ENCODE measurements at regions not wholly inside any gene's neighbourhood (a gene's known extent, or its start where the extent isn't known, plus 50 kb on each side); places are given as distances from the start of the nearest gene placed in this dataset.

DNA sequence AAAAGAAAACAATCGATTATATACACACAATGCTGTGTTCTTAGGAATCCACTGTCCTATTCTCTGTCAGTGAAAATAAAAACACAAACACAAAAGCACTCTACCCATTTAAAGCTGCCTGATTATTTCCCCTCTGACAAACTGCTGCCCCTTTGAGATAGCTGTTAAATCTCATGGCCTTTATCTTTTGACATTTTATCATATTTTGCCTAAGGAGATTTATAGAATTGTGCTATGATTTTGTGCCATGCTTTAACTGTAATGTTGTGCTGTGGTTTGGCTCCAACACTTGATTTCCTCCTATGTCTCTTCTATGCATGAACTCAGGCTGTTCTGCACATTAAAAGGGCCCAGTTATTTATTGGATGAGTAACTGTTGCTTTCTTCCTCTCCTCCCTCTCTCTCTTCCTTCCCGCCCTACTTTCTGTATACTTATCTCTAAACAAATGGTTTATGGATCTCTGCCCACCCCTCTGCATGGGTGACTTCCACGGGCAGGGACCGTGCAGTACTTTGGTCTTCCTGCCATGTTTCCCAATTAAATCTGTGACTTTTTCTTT is 1096.6 kb downstream of the TSN start:
- TF ChIP-seq POLR2A (IDR thresholded peaks at IDR 0.05; ENCODE audit: low read length): no peak
- TF ChIP-seq GATA1 (IDR thresholded peaks at IDR 0.05; ENCODE audit: low read depth, low read length): no peak
- DNase-seq: no peak

DNA sequence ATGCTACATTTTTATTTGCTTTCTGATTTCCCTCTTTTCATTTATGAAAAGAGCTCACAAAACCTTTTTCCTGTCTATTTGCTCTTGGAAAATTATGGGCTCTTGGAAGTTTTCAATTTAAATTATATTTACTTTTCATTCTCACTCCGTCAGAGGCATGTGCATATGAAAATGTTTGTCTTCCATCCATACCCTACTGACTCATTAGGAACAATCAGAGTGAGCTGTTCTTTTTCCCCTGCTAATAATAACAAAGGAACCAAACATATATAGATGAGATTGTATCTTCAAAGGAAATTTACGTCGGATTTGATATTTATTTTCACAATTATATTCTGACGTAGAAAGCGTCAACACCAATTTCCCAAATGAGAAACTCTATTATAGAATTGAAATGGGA is 1101.2 kb downstream of the TSN start:
- TF ChIP-seq GATA1 (IDR thresholded peaks at IDR 0.05; ENCODE audit: low read depth, low read length): no peak
- no peak for TF ChIP-seq POLR2A (IDR thresholded peaks at IDR 0.05; ENCODE audit: low read length)
- no peak for DNase-seq

DNA sequence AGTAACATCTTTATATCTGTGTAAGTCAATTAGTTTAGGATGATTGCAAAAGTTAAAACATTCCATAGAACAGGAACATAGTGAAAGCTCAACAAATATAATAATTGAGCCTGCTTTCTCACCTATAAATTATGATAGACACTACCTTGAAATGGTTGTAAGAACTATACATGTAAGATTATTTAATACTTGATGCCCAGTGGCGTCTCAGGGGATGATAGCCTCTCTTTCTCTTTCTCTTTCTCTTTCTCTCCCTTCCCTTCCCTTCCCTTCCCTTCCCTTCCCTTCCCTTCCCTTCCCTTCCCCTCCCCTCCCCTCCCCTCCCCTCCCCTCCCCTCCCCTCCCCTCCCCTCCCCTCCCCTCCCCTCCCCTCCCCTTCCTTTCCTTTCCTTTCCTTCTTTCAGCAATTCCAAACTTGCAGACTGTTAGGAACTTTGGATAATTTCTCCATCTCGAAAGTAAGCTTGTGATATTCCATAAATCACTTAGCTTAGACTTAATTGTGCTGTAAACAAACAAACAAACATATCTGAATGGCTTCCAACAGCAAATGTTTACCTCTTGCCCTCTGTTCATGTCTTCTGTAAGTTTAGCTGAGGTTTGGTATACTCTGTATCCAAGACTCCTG is 1102.7 kb downstream of the TSN start:
- no peak for DNase-seq

DNA sequence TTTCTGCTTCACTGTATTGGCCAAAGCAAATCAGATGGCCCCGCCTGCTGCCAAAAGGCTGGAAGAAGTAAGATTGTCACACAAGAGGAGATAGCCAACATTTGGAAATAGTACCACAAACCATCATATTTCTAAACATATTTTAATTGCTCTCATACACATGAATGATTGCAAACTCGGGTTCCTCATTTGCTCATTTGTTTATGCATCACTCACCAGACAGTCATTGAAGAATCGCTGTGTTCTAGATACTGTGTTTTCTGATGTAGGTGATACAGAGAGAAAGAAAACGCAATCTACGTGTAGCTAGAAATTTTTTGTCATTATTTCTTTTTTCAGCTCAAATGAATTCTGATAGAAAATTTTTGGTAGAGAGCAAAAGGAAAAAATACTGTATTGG is 1103.4 kb downstream of the TSN start:
- no peak for TF ChIP-seq POLR2A (IDR thresholded peaks at IDR 0.05; ENCODE audit: low read length)
- no peak for TF ChIP-seq GATA1 (IDR thresholded peaks at IDR 0.05; ENCODE audit: low read depth, low read length)
- no peak for DNase-seq

More for the DNA sequence above, 1102.7 kb downstream of the TSN start:
- TF ChIP-seq POLR2A (IDR thresholded peaks at IDR 0.05; ENCODE audit: low read length) (no peak), GATA1 (IDR thresholded peaks at IDR 0.05; ENCODE audit: low read depth, low read length) (no peak)

DNA sequence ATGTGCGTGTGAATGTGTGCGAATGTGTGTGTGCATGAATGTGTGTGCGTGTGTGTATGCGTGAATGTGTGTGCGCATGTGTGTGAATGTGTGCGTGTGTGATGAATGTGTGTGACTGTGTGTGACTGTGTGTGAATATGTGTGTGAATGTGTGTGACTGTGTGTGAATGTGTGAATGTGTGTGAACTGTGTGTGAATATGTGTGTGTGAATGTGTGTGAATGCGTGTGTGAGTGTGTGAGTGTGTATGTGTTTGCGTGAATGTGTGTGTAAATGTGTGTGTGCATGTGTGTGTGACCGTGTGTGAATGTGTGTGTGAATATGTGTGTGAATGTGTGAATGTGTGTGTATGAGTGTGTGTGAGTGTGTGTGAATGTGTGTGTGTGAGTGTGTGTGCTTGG is 1103.8 kb downstream of the TSN start:
- TF ChIP-seq GATA1 (IDR thresholded peaks at IDR 0.05; ENCODE audit: low read depth, low read length) (no peak), POLR2A (IDR thresholded peaks at IDR 0.05; ENCODE audit: low read length) (no peak)
- DNase-seq: no peak

DNA sequence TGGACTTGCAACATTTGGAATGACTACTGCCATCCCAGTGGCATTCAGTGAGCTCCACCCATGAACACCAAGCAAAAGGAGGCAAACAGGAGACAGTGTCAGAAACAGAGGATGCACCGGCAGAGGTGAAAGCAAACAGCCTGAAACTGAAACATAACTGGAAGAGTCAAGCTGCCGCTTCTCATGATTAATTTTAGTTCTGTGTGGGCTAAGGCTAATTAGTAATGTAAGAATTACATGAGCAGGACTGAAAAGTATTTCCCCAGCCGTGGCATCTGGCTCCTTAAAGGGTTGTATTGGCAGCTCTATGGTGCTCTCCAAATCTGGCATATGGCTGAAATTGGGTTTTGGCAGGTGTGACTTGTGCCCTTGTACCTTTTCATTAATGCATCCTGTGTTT is 1108.1 kb downstream of the TSN start:
- no peak for DNase-seq
- TF ChIP-seq POLR2A (IDR thresholded peaks at IDR 0.05; ENCODE audit: low read length): no peak

DNA sequence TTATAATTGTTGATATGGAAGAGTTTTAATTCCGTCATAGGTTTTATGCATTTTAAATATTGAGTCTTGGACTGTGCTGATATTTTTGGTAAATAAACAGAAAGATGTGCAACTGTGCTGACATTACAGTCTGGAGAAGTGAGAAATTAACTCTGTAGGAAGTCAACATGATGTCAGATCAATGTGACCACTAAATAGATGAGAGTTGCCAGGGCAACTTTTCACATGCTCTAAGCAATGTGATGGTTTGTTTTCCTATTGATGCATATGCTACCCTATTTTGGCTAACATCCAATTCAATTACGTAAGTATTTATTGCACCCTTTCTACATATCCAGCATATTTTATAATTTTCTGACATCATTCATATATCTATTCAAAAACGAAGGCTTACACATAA is 1109.3 kb downstream of the TSN start:
- DNase-seq: no peak
- TF ChIP-seq GATA1 (IDR thresholded peaks at IDR 0.05; ENCODE audit: low read depth, low read length) (no peak), POLR2A (IDR thresholded peaks at IDR 0.05; ENCODE audit: low read length) (no peak)

DNA sequence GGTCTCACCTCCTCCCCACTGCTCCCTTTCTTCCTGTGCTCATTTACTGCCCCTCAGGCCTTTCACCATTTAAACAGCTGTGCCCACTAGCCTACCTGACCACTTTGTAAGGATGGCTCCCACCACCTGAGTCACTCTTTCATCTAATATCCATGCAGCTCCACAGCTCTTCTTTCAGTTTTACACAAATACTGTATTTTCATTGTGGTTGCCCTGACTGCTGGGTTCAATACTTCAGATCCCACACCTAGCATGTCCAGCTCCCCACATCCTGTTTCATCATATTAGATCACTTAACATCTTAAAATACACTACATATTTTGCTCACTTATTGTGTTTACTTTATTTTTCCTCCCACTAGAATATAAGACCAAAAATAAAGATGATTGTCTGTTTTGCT is 1110.6 kb downstream of the TSN start:
- TF ChIP-seq GATA1 (IDR thresholded peaks at IDR 0.05; ENCODE audit: low read depth, low read length) (no peak), POLR2A (IDR thresholded peaks at IDR 0.05; ENCODE audit: low read length) (no peak)

DNA sequence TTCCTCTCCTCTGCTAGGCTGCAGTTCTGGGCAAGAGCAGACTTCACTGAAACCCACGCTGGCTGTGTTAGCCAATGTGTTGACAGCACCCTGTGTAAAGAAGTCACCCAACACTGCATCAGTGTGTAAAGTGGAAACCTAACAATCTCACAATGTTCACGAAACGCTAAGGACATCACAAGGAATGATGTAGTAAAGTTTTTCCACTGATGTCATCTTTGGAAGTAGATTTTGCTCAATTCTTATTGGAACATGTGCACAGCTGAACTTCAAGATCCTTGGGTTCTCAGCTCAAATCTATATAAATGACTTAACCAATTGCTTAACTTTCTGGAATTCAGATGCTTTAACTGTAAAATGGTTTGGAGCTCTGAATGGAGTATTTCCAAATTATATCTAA is 1112.5 kb downstream of the TSN start:
- no peak for DNase-seq

More for the DNA sequence above, 1110.6 kb downstream of the TSN start:
- no peak for DNase-seq

DNA sequence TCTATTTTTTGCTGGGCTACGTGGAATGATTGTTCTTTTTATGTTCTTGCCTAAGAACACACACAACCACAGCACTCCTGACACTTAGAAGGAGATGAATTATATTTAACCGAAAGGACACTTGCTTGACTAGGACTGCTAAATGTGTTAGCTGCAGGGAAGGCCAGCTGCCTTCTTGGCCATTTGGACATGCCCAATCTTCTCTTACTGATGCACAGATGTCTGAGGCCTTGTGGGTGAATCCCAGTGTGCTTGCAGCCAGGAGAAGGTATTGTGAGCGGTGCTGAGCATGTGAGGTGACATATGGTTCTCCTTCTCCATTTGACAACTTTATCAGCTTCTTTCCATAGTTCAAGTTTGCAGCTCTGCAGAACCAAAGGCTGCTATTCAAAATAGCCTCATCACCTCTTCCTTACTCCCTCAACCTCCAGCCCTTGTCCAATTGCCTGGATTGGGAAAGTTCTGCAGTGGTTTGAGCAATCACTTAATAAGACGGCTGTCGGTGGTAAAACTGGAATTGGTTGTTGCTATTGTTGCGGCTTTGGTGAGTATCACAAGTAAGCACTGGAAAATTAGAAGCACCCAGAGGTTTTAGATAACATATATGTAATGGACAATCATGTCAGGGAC is 1113.3 kb downstream of the TSN start:
- no peak for DNase-seq
- TF ChIP-seq POLR2A (IDR thresholded peaks at IDR 0.05; ENCODE audit: low read length): no peak
- TF ChIP-seq GATA1 (IDR thresholded peaks at IDR 0.05; ENCODE audit: low read depth, low read length): no peak

More for the DNA sequence above, 1112.5 kb downstream of the TSN start:
- no peak for TF ChIP-seq POLR2A (IDR thresholded peaks at IDR 0.05; ENCODE audit: low read length)
- TF ChIP-seq GATA1 (IDR thresholded peaks at IDR 0.05; ENCODE audit: low read depth, low read length): no peak

DNA sequence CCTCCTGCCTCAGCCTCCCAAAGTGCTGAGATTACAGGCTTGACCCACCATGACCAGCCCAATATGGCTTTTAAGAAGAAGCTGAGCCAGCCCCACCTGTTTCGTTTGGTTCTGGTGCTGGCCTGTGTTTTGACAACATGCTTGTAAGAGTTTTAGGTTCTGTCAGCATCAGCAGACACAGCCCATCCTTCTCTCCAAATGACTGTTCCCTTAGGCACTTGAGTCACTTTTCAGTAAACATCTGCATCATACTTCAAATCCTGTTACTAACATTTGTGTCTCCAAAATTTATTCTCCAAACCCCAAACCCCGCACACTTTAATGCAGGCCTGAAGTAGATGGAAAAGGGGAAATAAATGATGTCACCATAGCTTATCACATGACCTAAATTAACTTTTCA is 1118.5 kb downstream of the TSN start:
- no peak for DNase-seq
- TF ChIP-seq GATA1 (IDR thresholded peaks at IDR 0.05; ENCODE audit: low read depth, low read length) (no peak), POLR2A (IDR thresholded peaks at IDR 0.05; ENCODE audit: low read length) (no peak)

DNA sequence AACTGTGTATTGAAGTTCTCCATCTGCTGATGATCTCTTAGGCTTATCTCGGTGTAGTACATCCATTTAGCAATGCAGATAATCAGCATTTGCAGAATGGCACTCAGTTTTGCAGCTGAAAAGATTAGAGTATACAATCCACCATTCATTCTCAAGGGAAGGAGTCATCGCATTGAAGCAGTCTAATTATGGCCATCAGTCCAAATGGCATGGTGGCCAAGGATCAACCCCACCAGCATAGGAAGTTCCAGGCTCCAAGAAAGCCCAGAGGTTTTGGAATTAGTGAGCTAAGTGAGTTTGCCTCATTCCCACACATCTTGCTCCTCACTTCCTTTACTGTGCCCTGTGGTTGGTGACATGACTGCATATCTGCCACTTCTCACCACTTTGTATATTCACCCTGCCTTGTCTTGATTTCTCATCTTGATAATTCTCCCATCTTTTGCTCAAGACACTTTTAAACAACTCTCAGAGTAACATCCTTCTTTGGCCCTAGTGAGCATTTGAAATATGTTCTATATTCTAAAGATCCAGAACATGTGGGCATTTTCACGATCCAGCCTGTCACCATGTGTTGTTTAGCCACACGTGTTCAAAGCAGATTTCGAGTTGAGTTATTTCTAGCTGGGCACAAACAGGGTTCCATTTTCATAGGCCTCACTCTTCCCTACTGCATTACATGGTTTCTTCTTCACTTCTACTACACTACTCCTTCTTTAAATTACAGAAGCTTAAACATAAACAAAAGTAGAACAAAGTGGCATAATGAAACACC is 1119.8 kb downstream of the TSN start:
- TF ChIP-seq GATA1 (IDR thresholded peaks at IDR 0.05; ENCODE audit: low read depth, low read length) (no peak), POLR2A (IDR thresholded peaks at IDR 0.05; ENCODE audit: low read length) (no peak)
- no peak for DNase-seq

DNA sequence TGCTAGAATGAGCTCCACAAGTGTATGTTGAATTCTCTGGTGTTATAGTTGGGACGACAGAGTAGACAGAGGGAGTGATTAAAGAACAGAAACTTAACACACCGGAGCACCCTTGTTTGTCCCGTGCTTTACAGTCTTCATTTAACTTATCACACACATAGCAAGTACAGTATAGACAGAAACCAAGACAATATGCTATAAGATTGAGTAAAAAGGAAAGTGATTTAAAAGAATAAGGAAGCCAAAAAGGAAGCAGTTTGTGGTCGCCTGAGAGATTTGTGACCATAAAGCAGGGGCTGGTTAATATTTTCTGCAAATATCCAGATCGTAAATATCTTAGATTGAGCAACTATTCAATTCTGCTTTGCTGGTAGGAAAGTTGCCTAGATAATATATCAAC is 1128.4 kb downstream of the TSN start:
- no peak for DNase-seq
- TF ChIP-seq GATA1 (IDR thresholded peaks at IDR 0.05; ENCODE audit: low read depth, low read length): no peak
- TF ChIP-seq POLR2A (IDR thresholded peaks at IDR 0.05; ENCODE audit: low read length): no peak

DNA sequence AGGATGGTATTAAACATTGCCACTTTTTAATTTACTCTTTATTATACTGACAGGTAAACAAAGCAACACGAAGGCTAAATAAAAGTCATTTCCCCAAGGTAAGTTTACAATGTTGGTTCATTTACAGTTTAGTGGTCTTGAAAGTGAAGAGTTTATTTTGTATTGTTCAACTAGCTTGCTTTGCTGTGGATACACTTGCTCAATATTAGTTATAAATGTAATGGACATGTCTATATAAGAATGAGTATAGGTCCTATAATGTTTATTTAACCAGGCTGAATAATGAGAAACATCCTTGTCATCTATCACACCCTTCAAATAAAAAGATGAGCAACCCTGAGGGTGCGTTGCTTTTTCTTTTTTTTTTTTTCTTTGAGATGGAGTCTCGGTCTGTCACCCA is 1129.4 kb downstream of the TSN start:
- TF ChIP-seq GATA1 (IDR thresholded peaks at IDR 0.05; ENCODE audit: low read depth, low read length): no peak
- no peak for TF ChIP-seq POLR2A (IDR thresholded peaks at IDR 0.05; ENCODE audit: low read length)
- DNase-seq: no peak
